ENCODE measurements at regions not wholly inside any gene's neighbourhood (a gene's known extent, or its start where the extent isn't known, plus 50 kb on each side); places are given as distances from the start of the nearest gene placed in this dataset.

DNA sequence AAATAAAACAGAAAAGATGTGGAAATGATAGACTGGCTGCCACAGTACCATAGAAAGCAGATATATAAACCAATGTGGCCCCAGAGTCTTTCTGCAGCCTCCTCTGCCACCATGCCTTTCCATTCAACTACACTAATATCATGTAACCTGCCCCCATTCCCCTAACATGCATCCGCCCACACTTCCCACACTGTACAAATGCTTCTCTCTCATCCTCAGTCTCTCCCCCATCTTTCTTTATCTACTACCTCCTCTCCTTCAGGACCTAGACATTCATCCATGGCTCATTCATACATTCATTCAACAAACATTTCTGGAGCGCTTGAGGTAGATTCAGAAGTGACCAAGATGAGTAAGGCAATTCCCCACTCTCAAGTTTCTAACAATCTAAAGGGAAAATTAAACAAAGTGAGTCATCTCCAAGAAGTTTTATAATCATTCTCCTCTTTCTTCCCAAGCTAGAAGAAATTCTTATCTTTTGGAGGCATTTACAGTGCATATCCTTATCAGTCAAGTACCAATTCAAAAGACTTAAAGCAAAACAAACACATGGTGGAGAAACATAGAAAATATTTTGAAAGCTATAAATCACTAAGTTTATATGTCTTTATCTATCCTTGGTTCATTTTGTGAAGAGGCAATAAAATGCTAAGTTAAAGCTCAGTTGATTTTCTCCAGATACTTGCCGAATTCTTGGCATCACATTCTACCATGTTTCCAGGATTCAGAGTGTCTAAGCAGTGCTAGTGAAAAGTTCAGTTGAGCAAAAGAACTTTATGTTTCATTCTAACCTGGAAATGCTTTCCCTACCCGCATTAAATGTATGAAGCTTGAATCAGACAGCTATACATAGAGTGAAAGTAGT is 70.5 kb upstream of the FRMD6 start:
- no peaks in the 10 kb centered on the region for H3K79me2 ChIP-seq (ENCODE audit: control insufficient read depth, insufficient read depth, low read length)
- no peak overlapping the region for H3K27ac ChIP-seq (ENCODE audit: low read depth, low read length)
- H3K4me1 ChIP-seq (ENCODE audit: control insufficient read depth, low read depth, low read length), result no peaks in the 10 kb centered on the region
- no peak overlapping the region for H4K8ac ChIP-seq (ENCODE audit: low read depth, low read length)
- H2AK5ac ChIP-seq (ENCODE audit: low read length), result no peak overlapping the region
- H3K36me3 ChIP-seq (ENCODE audit: control insufficient read depth, insufficient read depth, low read length), result no peaks in the 10 kb centered on the region
- H3K27me3 ChIP-seq (ENCODE audit: insufficient read depth, low read length, poor library complexity), result peaks cover 1% of the 10 kb centered on the region
- H3K4ac ChIP-seq (ENCODE audit: low read depth, low read length), result no peak overlapping the region
- H3K23ac ChIP-seq (ENCODE audit: low read length), result no peak overlapping the region
- no peak for DNase-seq
- no peaks in the 10 kb centered on the region for H3K79me1 ChIP-seq (ENCODE audit: low read length)
- no peak overlapping the region for H2BK5ac ChIP-seq (ENCODE audit: low read length)
- no peak overlapping the region for H2BK15ac ChIP-seq (replicated peaks; ENCODE audit: low read depth)
- H3K4me3 ChIP-seq (ENCODE audit: low read length), result no peak overlapping the region
- no peak overlapping the region for H3K4me2 ChIP-seq (ENCODE audit: low read length)
- no CpG with 5 or more reads among the region's 4 CpGs for WGBS (ENCODE audit: extremely low coverage, insufficient coverage, low lambda C conversion rate)
- no peak overlapping the region for H3K9ac ChIP-seq (ENCODE audit: low read length)
- H3K18ac ChIP-seq (ENCODE audit: low read length), result no peak overlapping the region
- H3K56ac ChIP-seq (ENCODE audit: low read length), result no peak overlapping the region
- no peak overlapping the region for H2BK120ac ChIP-seq (ENCODE audit: low read depth, low read length)
- no peak overlapping the region for H4K5ac ChIP-seq (ENCODE audit: low read length)

DNA sequence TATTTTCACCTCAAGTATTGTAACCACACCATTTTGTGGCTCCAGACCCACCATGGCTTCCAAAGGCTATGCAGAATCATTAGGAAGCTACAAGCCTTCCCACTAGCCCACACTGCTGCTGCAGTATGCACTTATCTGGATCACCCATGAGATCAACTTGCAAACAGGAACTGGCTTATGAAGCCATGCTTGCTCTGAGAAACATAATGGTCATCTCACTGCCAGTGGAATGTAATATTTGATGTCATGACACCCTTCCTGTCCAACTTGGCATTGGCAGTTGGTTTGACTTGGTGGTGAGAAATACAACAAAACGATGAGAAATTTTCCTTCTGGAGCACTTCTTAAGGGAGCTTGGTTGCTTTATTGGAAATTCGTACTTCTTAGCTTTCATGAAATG is 69.3 kb upstream of the FRMD6 start:
- Histone ChIP-seq H3K4me3 (ENCODE audit: low read length) (no peak overlapping the region), H4K5ac (ENCODE audit: low read length) (no peak overlapping the region), H3K4me2 (ENCODE audit: low read length) (no peak overlapping the region), H3K4me1 (ENCODE audit: control insufficient read depth, low read depth, low read length) (no peaks in the 10 kb centered on the region), H2BK5ac (ENCODE audit: low read length) (no peak overlapping the region), H3K27me3 (ENCODE audit: insufficient read depth, low read length, poor library complexity) (peaks cover 1% of the 10 kb centered on the region), H3K4ac (ENCODE audit: low read depth, low read length) (no peak overlapping the region), H3K9ac (ENCODE audit: low read length) (no peak overlapping the region), H2BK15ac (replicated peaks; ENCODE audit: low read depth) (no peak overlapping the region), H3K79me1 (ENCODE audit: low read length) (no peaks in the 10 kb centered on the region), H3K79me2 (ENCODE audit: control insufficient read depth, insufficient read depth, low read length) (no peaks in the 10 kb centered on the region), H3K56ac (ENCODE audit: low read length) (no peak overlapping the region), H2AK5ac (ENCODE audit: low read length) (no peak overlapping the region), H4K8ac (ENCODE audit: low read depth, low read length) (no peak overlapping the region), H3K36me3 (ENCODE audit: control insufficient read depth, insufficient read depth, low read length) (no peaks in the 10 kb centered on the region), H3K23ac (ENCODE audit: low read length) (no peak overlapping the region), H2BK120ac (ENCODE audit: low read depth, low read length) (no peak overlapping the region), H3K27ac (ENCODE audit: low read depth, low read length) (no peak overlapping the region), H3K18ac (ENCODE audit: low read length) (no peak overlapping the region)
- no peak for DNase-seq
- WGBS (ENCODE audit: extremely low coverage, insufficient coverage, low lambda C conversion rate), result no CpG with 5 or more reads among the region's 2 CpGs

DNA sequence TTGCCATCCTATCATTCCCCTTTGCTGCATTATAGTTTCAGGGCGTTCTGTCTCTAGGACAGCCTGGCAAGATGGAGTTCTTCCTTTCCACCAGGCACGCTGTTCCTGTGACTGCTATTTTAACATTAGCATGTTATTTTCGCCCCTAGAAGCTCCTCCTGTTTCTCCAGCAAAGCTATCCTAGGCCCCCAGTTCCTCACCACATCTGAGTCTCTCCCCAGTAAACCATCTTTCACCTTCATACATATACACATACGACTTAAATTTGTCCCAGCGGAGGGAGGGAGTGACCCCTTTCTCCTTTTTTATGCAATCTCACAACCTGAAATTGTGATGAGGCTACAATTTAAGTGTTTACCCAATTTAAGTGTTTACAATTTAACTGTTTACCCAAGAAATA is 66.7 kb upstream of the FRMD6 start:
- H3K27ac ChIP-seq (ENCODE audit: low read depth, low read length), result no peak overlapping the region
- no peaks in the 10 kb centered on the region for H3K79me2 ChIP-seq (ENCODE audit: control insufficient read depth, insufficient read depth, low read length)
- H3K18ac ChIP-seq (ENCODE audit: low read length), result no peak overlapping the region
- no peak overlapping the region for H3K4me3 ChIP-seq (ENCODE audit: low read length)
- DNase-seq, result no peak
- H3K56ac ChIP-seq (ENCODE audit: low read length), result no peak overlapping the region
- no peak overlapping the region for H4K8ac ChIP-seq (ENCODE audit: low read depth, low read length)
- H3K4me2 ChIP-seq (ENCODE audit: low read length), result no peak overlapping the region
- H2AK5ac ChIP-seq (ENCODE audit: low read length), result no peak overlapping the region
- WGBS (ENCODE audit: extremely low coverage, insufficient coverage, low lambda C conversion rate), result no CpG with 5 or more reads among the region's 5 CpGs
- no peak overlapping the region for H3K9ac ChIP-seq (ENCODE audit: low read length)
- H3K79me1 ChIP-seq (ENCODE audit: low read length), result no peaks in the 10 kb centered on the region
- no peaks in the 10 kb centered on the region for H3K27me3 ChIP-seq (ENCODE audit: insufficient read depth, low read length, poor library complexity)
- no peak overlapping the region for H2BK15ac ChIP-seq (replicated peaks; ENCODE audit: low read depth)
- H3K4me1 ChIP-seq (ENCODE audit: control insufficient read depth, low read depth, low read length), result no peaks in the 10 kb centered on the region
- no peak overlapping the region for H2BK120ac ChIP-seq (ENCODE audit: low read depth, low read length)
- H3K23ac ChIP-seq (ENCODE audit: low read length), result no peak overlapping the region
- no peak overlapping the region for H2BK5ac ChIP-seq (ENCODE audit: low read length)
- H3K36me3 ChIP-seq (ENCODE audit: control insufficient read depth, insufficient read depth, low read length), result no peaks in the 10 kb centered on the region
- H3K4ac ChIP-seq (ENCODE audit: low read depth, low read length), result no peak overlapping the region
- no peak overlapping the region for H4K5ac ChIP-seq (ENCODE audit: low read length)

DNA sequence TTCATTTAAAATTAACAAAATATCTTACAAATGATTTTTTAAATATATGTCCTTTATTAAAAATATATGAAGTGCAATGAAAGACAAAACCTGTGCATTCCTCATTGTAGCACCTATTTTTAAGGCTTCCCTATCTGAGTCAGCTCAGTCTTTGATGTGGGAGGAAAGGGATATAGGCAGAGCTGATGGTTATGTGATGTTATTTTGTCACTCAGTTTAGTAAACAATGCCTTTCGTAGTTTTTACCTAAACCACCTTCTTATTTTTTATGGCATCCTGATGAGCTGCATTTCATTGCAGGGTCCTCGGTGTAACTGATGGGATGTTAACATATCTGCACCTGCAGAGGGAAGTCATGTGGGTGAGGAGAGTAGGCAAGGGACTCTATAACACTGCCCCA is 58.9 kb upstream of the FRMD6 start:
- H2BK120ac ChIP-seq (ENCODE audit: low read depth, low read length), result no peak overlapping the region
- H3K9ac ChIP-seq (ENCODE audit: low read length), result no peak overlapping the region
- no peak overlapping the region for H3K4ac ChIP-seq (ENCODE audit: low read depth, low read length)
- no peaks in the 10 kb centered on the region for H3K79me2 ChIP-seq (ENCODE audit: control insufficient read depth, insufficient read depth, low read length)
- H3K4me1 ChIP-seq (ENCODE audit: control insufficient read depth, low read depth, low read length), result no peaks in the 10 kb centered on the region
- no peak overlapping the region for H2BK15ac ChIP-seq (replicated peaks; ENCODE audit: low read depth)
- no peak overlapping the region for H3K56ac ChIP-seq (ENCODE audit: low read length)
- H3K36me3 ChIP-seq (ENCODE audit: control insufficient read depth, insufficient read depth, low read length), result no peaks in the 10 kb centered on the region
- H3K79me1 ChIP-seq (ENCODE audit: low read length), result no peaks in the 10 kb centered on the region
- H3K4me3 ChIP-seq (ENCODE audit: low read length), result no peak overlapping the region
- no peak overlapping the region for H3K4me2 ChIP-seq (ENCODE audit: low read length)
- WGBS (ENCODE audit: extremely low coverage, insufficient coverage, low lambda C conversion rate), result no CpG with 5 or more reads among the region's 2 CpGs
- no peak overlapping the region for H3K23ac ChIP-seq (ENCODE audit: low read length)
- DNase-seq, result no peak
- H3K27ac ChIP-seq (ENCODE audit: low read depth, low read length), result no peak overlapping the region
- H4K8ac ChIP-seq (ENCODE audit: low read depth, low read length), result no peak overlapping the region
- no peak overlapping the region for H3K18ac ChIP-seq (ENCODE audit: low read length)
- no peak overlapping the region for H2AK5ac ChIP-seq (ENCODE audit: low read length)
- H2BK5ac ChIP-seq (ENCODE audit: low read length), result no peak overlapping the region
- H3K27me3 ChIP-seq (ENCODE audit: insufficient read depth, low read length, poor library complexity), result no peaks in the 10 kb centered on the region
- no peak overlapping the region for H4K5ac ChIP-seq (ENCODE audit: low read length)

DNA sequence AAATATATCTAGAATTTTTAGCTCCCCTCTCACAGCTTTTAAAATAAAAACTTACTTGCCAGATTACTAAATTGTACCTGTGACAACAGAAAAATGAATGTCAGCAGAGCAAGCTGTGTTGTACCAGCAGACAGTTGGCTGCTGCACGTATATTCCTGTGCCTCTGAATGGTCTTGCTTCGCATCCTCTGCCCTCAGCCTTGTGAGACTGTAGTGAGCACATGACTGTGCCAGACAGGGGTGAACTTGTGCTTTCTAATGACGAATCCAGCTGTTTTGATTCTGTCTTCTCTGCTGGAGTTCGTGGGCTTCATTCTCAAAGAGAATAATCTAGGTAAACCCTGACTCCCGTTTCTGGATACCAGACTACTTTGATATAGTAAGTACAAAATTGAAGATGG is 58.3 kb upstream of the FRMD6 start:
- no peak overlapping the region for H3K56ac ChIP-seq (ENCODE audit: low read length)
- no peak overlapping the region for H2AK5ac ChIP-seq (ENCODE audit: low read length)
- H3K9ac ChIP-seq (ENCODE audit: low read length), result no peak overlapping the region
- H2BK15ac ChIP-seq (replicated peaks; ENCODE audit: low read depth), result no peak overlapping the region
- no peaks in the 10 kb centered on the region for H3K27me3 ChIP-seq (ENCODE audit: insufficient read depth, low read length, poor library complexity)
- no peak overlapping the region for H3K4me3 ChIP-seq (ENCODE audit: low read length)
- no peaks in the 10 kb centered on the region for H3K4me1 ChIP-seq (ENCODE audit: control insufficient read depth, low read depth, low read length)
- no peak overlapping the region for H2BK5ac ChIP-seq (ENCODE audit: low read length)
- H4K8ac ChIP-seq (ENCODE audit: low read depth, low read length), result no peak overlapping the region
- H3K18ac ChIP-seq (ENCODE audit: low read length), result no peak overlapping the region
- no peak overlapping the region for H3K4ac ChIP-seq (ENCODE audit: low read depth, low read length)
- no peak overlapping the region for H3K27ac ChIP-seq (ENCODE audit: low read depth, low read length)
- no peak overlapping the region for H4K5ac ChIP-seq (ENCODE audit: low read length)
- H3K79me2 ChIP-seq (ENCODE audit: control insufficient read depth, insufficient read depth, low read length), result no peaks in the 10 kb centered on the region
- no peak for DNase-seq
- H3K23ac ChIP-seq (ENCODE audit: low read length), result no peak overlapping the region
- no peaks in the 10 kb centered on the region for H3K79me1 ChIP-seq (ENCODE audit: low read length)
- H3K36me3 ChIP-seq (ENCODE audit: control insufficient read depth, insufficient read depth, low read length), result no peaks in the 10 kb centered on the region
- no peak overlapping the region for H3K4me2 ChIP-seq (ENCODE audit: low read length)
- WGBS (ENCODE audit: extremely low coverage, insufficient coverage, low lambda C conversion rate), result no CpG with 5 or more reads among the region's 5 CpGs
- H2BK120ac ChIP-seq (ENCODE audit: low read depth, low read length), result no peak overlapping the region
